IMR-90 (cell line): ENCODE measurements at regions not wholly inside any gene's neighbourhood (a gene's known extent, or its start where the extent isn't known, plus 50 kb on each side); places are given as distances from the start of the nearest gene placed in this dataset.

Experiments used
- ATAC-seq: fragments of 200-7000 bp; cut with Tn5 transposase; 2 replicates; pipeline ENCODE4 v1.9.1; 2020; ENCODE audit warnings: low read depth, mild to moderate bottlenecking, moderate library complexity
- BruUV-seq: library from RNA; stranded (reverse); fragments of 400-500 nt; replicated peaks from 2 replicates; lab custom pipeline; 2021; lab: Mats Ljungman, UMichigan
- CTCF ChIA-PET: fragments of 300-600 bp; formaldehyde crosslinking; extraction: SDS; loops from one replicate; lab custom pipeline; 2021; ENCODE audit warnings: antibody characterized with exemption; lab: Yijun Ruan, JAX
- POLR2A ChIA-PET: fragments of 300-600 bp; sonication (Branson Sonifier 250); formaldehyde crosslinking; loops from one replicate; lab custom pipeline; 2022; ENCODE audit warnings: antibody characterized with exemption; ENCODE audit not compliant: unreplicated experiment; lab: Charles Lee
- DNase-seq: peaks from one replicate; pipeline ENCODE4 v3.0.0; 2013
- H2AFZ ChIP-seq: replicated peaks from 2 replicates; pipeline ENCODE3; 2013; ENCODE audit warnings: low read length, mild to moderate bottlenecking; ENCODE audit not compliant: poor library complexity
- H2AK5ac ChIP-seq: 2 replicates; pipeline ENCODE4 v1.6.1; 2013; ENCODE audit warnings: low read depth, low read length, inconsistent platforms
- H2AK9ac ChIP-seq: replicated peaks from 2 replicates; pipeline ENCODE3; 2013; ENCODE audit warnings: mild to moderate bottlenecking, low read depth, low read length, moderate library complexity; ENCODE audit not compliant: poor library complexity
- H2BK120ac ChIP-seq: 2 replicates; pipeline ENCODE4 v1.6.1; 2013; ENCODE audit warnings: low read depth, low read length, inconsistent platforms
- H2BK15ac ChIP-seq: 3 replicates; pipeline ENCODE4 v1.6.1; 2013; ENCODE audit warnings: low read depth, low read length, inconsistent platforms
- H2BK20ac ChIP-seq: 2 replicates; pipeline ENCODE4 v1.6.1; 2013; ENCODE audit warnings: low read depth, mild to moderate bottlenecking, inconsistent platforms, low read length, moderate library complexity
- H2BK5ac ChIP-seq: 2 replicates; pipeline ENCODE4 v1.6.1; 2013; ENCODE audit warnings: mild to moderate bottlenecking, low read depth, low read length, inconsistent platforms; ENCODE audit not compliant: poor library complexity, severe bottlenecking
- H3K14ac ChIP-seq: replicated peaks from 2 replicates; pipeline ENCODE4 v1.6.1; 2013; ENCODE audit warnings: low read depth, low read length, inconsistent platforms
- H3K18ac ChIP-seq: 2 replicates; pipeline ENCODE4 v1.6.1; 2013; ENCODE audit warnings: low read depth, low read length, control low read depth
- H3K23ac ChIP-seq: 2 replicates; pipeline ENCODE4 v1.6.1; 2013; ENCODE audit warnings: low read depth, low read length, inconsistent platforms
- H3K27ac ChIP-seq: 2 replicates; pipeline ENCODE4 v1.5.1; 2013; ENCODE audit warnings: mild to moderate bottlenecking, control low read depth, low read length; ENCODE audit not compliant: insufficient read depth
- H3K27me3 ChIP-seq: 2 replicates; pipeline ENCODE4 v1.6.1; 2013; ENCODE audit warnings: low read length; ENCODE audit not compliant: control insufficient read depth, insufficient read depth
- H3K36me3 ChIP-seq: 2 replicates; pipeline ENCODE4 v1.6.1; 2013; ENCODE audit warnings: low read length, mixed read lengths; ENCODE audit not compliant: control insufficient read depth, insufficient read depth
- H3K4ac ChIP-seq: 2 replicates; pipeline ENCODE4 v1.6.1; 2013; ENCODE audit warnings: low read depth, low read length, inconsistent platforms
- H3K4me1 ChIP-seq: 2 replicates; pipeline ENCODE4 v1.6.1; 2013; ENCODE audit warnings: low read length, mixed read lengths; ENCODE audit not compliant: control insufficient read depth, insufficient read depth
- H3K4me2 ChIP-seq: 2 replicates; pipeline ENCODE4 v1.6.1; 2013; ENCODE audit warnings: low read depth, mild to moderate bottlenecking, control low read depth, low read length, moderate library complexity
- H3K4me3 ChIP-seq: 2 replicates; pipeline ENCODE4 v1.5.1; 2013; ENCODE audit warnings: low read depth, mild to moderate bottlenecking, control low read depth, low read length, moderate library complexity; ENCODE audit not compliant: insufficient read depth
- H3K56ac ChIP-seq: 2 replicates; pipeline ENCODE4 v1.6.1; 2013; ENCODE audit warnings: low read length, inconsistent platforms; ENCODE audit not compliant: insufficient read depth; ENCODE audit errors: extremely low read depth
- H3K79me1 ChIP-seq, 2 experiments: 2 replicates each; pipeline ENCODE4 v1.6.1; 2013; ENCODE audit warnings: low read length in 2 of 2, inconsistent platforms in 1 of 2, low read depth in 1 of 2
- H3K9ac ChIP-seq: 2 replicates; pipeline ENCODE4 v1.6.1; 2013; ENCODE audit warnings: low read depth, low read length, control low read depth
- H3K9me1 ChIP-seq: 2 replicates; pipeline ENCODE4 v1.6.1; 2013; ENCODE audit warnings: low read length, inconsistent platforms; ENCODE audit not compliant: insufficient read depth
- H3K9me3 ChIP-seq: 2 replicates; pipeline ENCODE4 v1.6.1; 2013; ENCODE audit warnings: low read length; ENCODE audit not compliant: control insufficient read depth, insufficient read depth
- H4K20me1 ChIP-seq: 2 replicates; pipeline ENCODE4 v1.6.1; 2013; ENCODE audit warnings: low read length, inconsistent platforms; ENCODE audit not compliant: insufficient read depth
- H4K5ac ChIP-seq: 2 replicates; pipeline ENCODE4 v1.6.1; 2013; ENCODE audit warnings: mild to moderate bottlenecking, low read depth, low read length, control low read depth
- H4K8ac ChIP-seq, 2 experiments: 2 replicates each; pipeline ENCODE4 v1.6.1; 2013; ENCODE audit warnings: low read depth in 2 of 2, low read length in 2 of 2, control low read depth in 1 of 2, inconsistent platforms in 1 of 2
- H4K91ac ChIP-seq: 2 replicates; pipeline ENCODE4 v1.6.1; 2013; ENCODE audit warnings: low read depth, low read length, inconsistent platforms; ENCODE audit not compliant: insufficient read depth
- BHLHE40 ChIP-seq: fragments of 150-350 bp; IDR thresholded peaks from 2 replicates; pipeline ENCODE4 v1.6.1; 2016; ENCODE audit warnings: mild to moderate bottlenecking, low read depth, low read length
- CEBPB ChIP-seq: IDR thresholded peaks from 2 replicates; pipeline ENCODE4 v1.6.1; 2012; ENCODE audit warnings: low read depth, low read length, improper control_type of control experiment
- MAFK ChIP-seq: IDR thresholded peaks from 2 replicates; pipeline ENCODE4 v1.6.1; 2012; ENCODE audit warnings: low read depth, low read length, improper control_type of control experiment
- MAZ ChIP-seq: IDR thresholded peaks from 2 replicates; pipeline ENCODE4 v1.6.1; 2012; ENCODE audit warnings: low read depth, mild to moderate bottlenecking, low read length, improper control_type of control experiment, moderate library complexity, borderline replicate concordance
- MXI1 ChIP-seq: IDR thresholded peaks from 2 replicates; pipeline ENCODE4 v1.6.1; 2012; ENCODE audit warnings: low read depth, mild to moderate bottlenecking, low read length, moderate library complexity, borderline replicate concordance
- POLR2A ChIP-seq: IDR thresholded peaks from 2 replicates; pipeline ENCODE4 v1.6.1; 2012; ENCODE audit warnings: mild to moderate bottlenecking, low read depth, low read length
- RAD21 ChIP-seq: IDR thresholded peaks from 2 replicates; pipeline ENCODE4 v1.6.1; 2012; ENCODE audit warnings: low read length, improper control_type of control experiment
- RCOR1 ChIP-seq: IDR thresholded peaks from 2 replicates; pipeline ENCODE4 v1.6.1; 2012; ENCODE audit warnings: mild to moderate bottlenecking, low read length, improper control_type of control experiment; ENCODE audit not compliant: insufficient replicate concordance
- RFX5 ChIP-seq: IDR thresholded peaks from 2 replicates; pipeline ENCODE4 v1.8.0; 2012; ENCODE audit warnings: low read depth, mild to moderate bottlenecking, low read length, moderate library complexity
- SMC3 ChIP-seq: fragments of 150-350 bp; IDR thresholded peaks from 2 replicates; pipeline ENCODE4 v1.6.1; 2016; ENCODE audit warnings: low read depth, mild to moderate bottlenecking, antibody characterized with exemption, low read length, moderate library complexity
- WGBS, 2 experiments: methylation state at CpG; one replicate each; pipeline versions ENCODE4 v1.1.5 to v1.1.7; 2013; ENCODE audit warnings: missing lambda C conversion rate in 2 of 2; ENCODE audit not compliant: insufficient read length in 1 of 2; ENCODE audit errors: extremely low coverage in 2 of 2; 5-methylcytosine and 5-hydroxymethylcytosine counted together
- dilution Hi-C: fragments of 300-500 bp; cut with HindIII; formaldehyde crosslinking; loops from one replicate; pipeline ENCODE4 v1.14.3; 2018; ENCODE audit warnings: low sequenced_read_pairs; ENCODE audit not compliant: unreplicated experiment
- in situ Hi-C: fragments of 300-500 bp; cut with MboI; formaldehyde crosslinking; loops from 3 replicates; pipeline ENCODE4 v1.14.3; 2019; ENCODE audit warnings: low sequenced_read_pairs, inconsistent platforms, mixed read lengths
- intact Hi-C: fragments of 100-400 bp; cut with micrococcal nuclease; formaldehyde crosslinking; loops from 2 replicates; pipeline ENCODE4 v1.10.0; 2022

GRCh38 chr4:34289489-34289888 lies 1954.8 kb downstream of the ARAP2 start:
- H3K4me3 ChIP-seq = no peak overlapping the region
- WGBS, 2 experiments = no CpG with 5 or more reads among the region's 3 CpGs
- no peak overlapping the region for H4K5ac ChIP-seq
- no peaks in the 10 kb centered on the region for H3K36me3 ChIP-seq
- H3K79me1 ChIP-seq = no peaks in the 10 kb centered on the region
- no peak overlapping the region for H3K27ac ChIP-seq
- intact Hi-C loops (no loop called here), in situ Hi-C loops (no loop called here), dilution Hi-C loops (no loop called here)
- no peak overlapping the region for H3K14ac ChIP-seq
- no peak overlapping the region for H4K91ac ChIP-seq
- no peak overlapping the region for H2AFZ ChIP-seq
- TF ChIP-seq RCOR1 (no peak), CEBPB (no peak), RAD21 (no peak), SMC3 (no peak), MAZ (no peak), MAFK (no peak), RFX5 (no peak), POLR2A (no peak), MXI1 (no peak), BHLHE40 (no peak)
- DNase-seq (no peak), ATAC-seq (no peak)
- H3K9me1 ChIP-seq = no peaks in the 10 kb centered on the region
- BruUV-seq = no TSS peak
- CTCF ChIA-PET = interaction anchor here (1.0 kb wide), 1 partner anchor 10 kb away, joined by 3 read pairs; no protein-coding TSS in a partner anchor
- H2AK9ac ChIP-seq = no peak overlapping the region
- H3K4me2 ChIP-seq = no peak overlapping the region
- H2BK20ac ChIP-seq = no peak overlapping the region
- no peak overlapping the region for H3K56ac ChIP-seq
- no peak overlapping the region for H2BK5ac ChIP-seq
- POLR2A ChIA-PET = no interaction called here
- H2BK120ac ChIP-seq = no peak overlapping the region
- no peak overlapping the region for H3K18ac ChIP-seq
- H2BK15ac ChIP-seq = no peak overlapping the region
- no peaks in the 10 kb centered on the region for H3K9me3 ChIP-seq
- H3K23ac ChIP-seq = no peak overlapping the region
- no peak overlapping the region for H4K8ac ChIP-seq
- H4K20me1 ChIP-seq = no peaks in the 10 kb centered on the region
- no peaks in the 10 kb centered on the region for H3K27me3 ChIP-seq
- no peak overlapping the region for H3K4ac ChIP-seq
- no peaks in the 10 kb centered on the region for H3K4me1 ChIP-seq
- no peak overlapping the region for H2AK5ac ChIP-seq
- no peak overlapping the region for H3K9ac ChIP-seq
